ENCODE measurements at regions not wholly inside any gene's neighbourhood (a gene's known extent, or its start where the extent isn't known, plus 50 kb on each side); places are given as distances from the start of the nearest gene placed in this dataset.

- TF ChIP-seq CTCF (IDR thresholded peaks at IDR 0.05) (no peak), POLR2AphosphoS5 (IDR thresholded peaks at IDR 0.05) (no peak), POLR2A (IDR thresholded peaks at IDR 0.05) (no peak)
Measured at GRCh38 chr2:58435246-58435645, 194.1 kb upstream of the FANCL start.
